ENCODE measurements at regions not wholly inside any gene's neighbourhood (a gene's known extent, or its start where the extent isn't known, plus 50 kb on each side); places are given as distances from the start of the nearest gene placed in this dataset.

GRCh38 chr21:41091616-41092015, 76.3 kb upstream of the BACE2 start:
- no peaks in the 10 kb centered on the region for H3K27me3 ChIP-seq (ENCODE audit: control insufficient read depth, insufficient read depth, low read length)
- no peak overlapping the region for H3K4me3 ChIP-seq (ENCODE audit: low read depth, low read length)
- no peaks in the 10 kb centered on the region for H3K4me1 ChIP-seq (ENCODE audit: control insufficient read depth, insufficient read depth, low read length)
- no peak overlapping the region for H3K9ac ChIP-seq (ENCODE audit: low read depth, low read length)
- no peaks in the 10 kb centered on the region for H3K36me3 ChIP-seq (ENCODE audit: control insufficient read depth, insufficient read depth, low read length)
- H3K9me3 ChIP-seq (ENCODE audit: control insufficient read depth, insufficient read depth, low read length): no peaks in the 10 kb centered on the region

- H3K9ac ChIP-seq (ENCODE audit: low read depth, low read length): no peak overlapping the region
- no peak overlapping the region for H3K4me3 ChIP-seq (ENCODE audit: low read depth, low read length)
- H3K4me1 ChIP-seq (ENCODE audit: control insufficient read depth, insufficient read depth, low read length): no peaks in the 10 kb centered on the region
- H3K27me3 ChIP-seq (ENCODE audit: control insufficient read depth, insufficient read depth, low read length): no peaks in the 10 kb centered on the region
- no peaks in the 10 kb centered on the region for H3K36me3 ChIP-seq (ENCODE audit: control insufficient read depth, insufficient read depth, low read length)
- no peaks in the 10 kb centered on the region for H3K9me3 ChIP-seq (ENCODE audit: control insufficient read depth, insufficient read depth, low read length)
These were observed 75.6 kb upstream of the BACE2 start for GRCh38 chr21:41092312-41092711.

- no peaks in the 10 kb centered on the region for H3K4me1 ChIP-seq (ENCODE audit: control insufficient read depth, insufficient read depth, low read length)
- H3K36me3 ChIP-seq (ENCODE audit: control insufficient read depth, insufficient read depth, low read length): no peaks in the 10 kb centered on the region
- no peaks in the 10 kb centered on the region for H3K27me3 ChIP-seq (ENCODE audit: control insufficient read depth, insufficient read depth, low read length)
- H3K9ac ChIP-seq (ENCODE audit: low read depth, low read length): no peak overlapping the region
- no peak overlapping the region for H3K4me3 ChIP-seq (ENCODE audit: low read depth, low read length)
- no peaks in the 10 kb centered on the region for H3K9me3 ChIP-seq (ENCODE audit: control insufficient read depth, insufficient read depth, low read length)
These were observed 72.0 kb upstream of the BACE2 start for GRCh38 chr21:41095983-41096382.

- Histone ChIP-seq H3K4me1 (ENCODE audit: control insufficient read depth, insufficient read depth, low read length) (no peaks in the 10 kb centered on the region), H3K27me3 (ENCODE audit: control insufficient read depth, insufficient read depth, low read length) (no peaks in the 10 kb centered on the region), H3K4me3 (ENCODE audit: low read depth, low read length) (no peak overlapping the region), H3K9me3 (ENCODE audit: control insufficient read depth, insufficient read depth, low read length) (no peaks in the 10 kb centered on the region), H3K9ac (ENCODE audit: low read depth, low read length) (no peak overlapping the region), H3K36me3 (ENCODE audit: control insufficient read depth, insufficient read depth, low read length) (no peaks in the 10 kb centered on the region)
These were observed 69.9 kb upstream of the BACE2 start for GRCh38 chr21:41098076-41098475.

- H3K4me3 ChIP-seq (ENCODE audit: low read depth, low read length): no peak overlapping the region
- no peaks in the 10 kb centered on the region for H3K27me3 ChIP-seq (ENCODE audit: control insufficient read depth, insufficient read depth, low read length)
- no peaks in the 10 kb centered on the region for H3K4me1 ChIP-seq (ENCODE audit: control insufficient read depth, insufficient read depth, low read length)
These were observed 69.4 kb upstream of the BACE2 start for GRCh38 chr21:41098481-41099042.

GRCh38 chr21:41100826-41101550, 67.0 kb upstream of the BACE2 start:
- Histone ChIP-seq H3K4me1 (ENCODE audit: control insufficient read depth, insufficient read depth, low read length) (no peaks in the 10 kb centered on the region), H3K9ac (ENCODE audit: low read depth, low read length) (no peak overlapping the region), H3K27me3 (ENCODE audit: control insufficient read depth, insufficient read depth, low read length) (no peaks in the 10 kb centered on the region), H3K4me3 (ENCODE audit: low read depth, low read length) (no peak overlapping the region), H3K36me3 (ENCODE audit: control insufficient read depth, insufficient read depth, low read length) (no peaks in the 10 kb centered on the region), H3K9me3 (ENCODE audit: control insufficient read depth, insufficient read depth, low read length) (no peaks in the 10 kb centered on the region)

More at GRCh38 chr21:41098481-41099042, 69.4 kb upstream of the BACE2 start:
- H3K36me3 ChIP-seq (ENCODE audit: control insufficient read depth, insufficient read depth, low read length): no peaks in the 10 kb centered on the region
- no peak overlapping the region for H3K9ac ChIP-seq (ENCODE audit: low read depth, low read length)
- no peaks in the 10 kb centered on the region for H3K9me3 ChIP-seq (ENCODE audit: control insufficient read depth, insufficient read depth, low read length)

GRCh38 chr21:41102281-41102680, 65.7 kb upstream of the BACE2 start:
- Histone ChIP-seq H3K27me3 (ENCODE audit: control insufficient read depth, insufficient read depth, low read length) (no peaks in the 10 kb centered on the region), H3K36me3 (ENCODE audit: control insufficient read depth, insufficient read depth, low read length) (no peaks in the 10 kb centered on the region), H3K4me3 (ENCODE audit: low read depth, low read length) (no peak overlapping the region), H3K4me1 (ENCODE audit: control insufficient read depth, insufficient read depth, low read length) (no peaks in the 10 kb centered on the region), H3K9me3 (ENCODE audit: control insufficient read depth, insufficient read depth, low read length) (no peaks in the 10 kb centered on the region), H3K9ac (ENCODE audit: low read depth, low read length) (no peak overlapping the region)

- no peaks in the 10 kb centered on the region for H3K9me3 ChIP-seq (ENCODE audit: control insufficient read depth, insufficient read depth, low read length)
- H3K27me3 ChIP-seq (ENCODE audit: control insufficient read depth, insufficient read depth, low read length): no peaks in the 10 kb centered on the region
- no peaks in the 10 kb centered on the region for H3K4me1 ChIP-seq (ENCODE audit: control insufficient read depth, insufficient read depth, low read length)
- H3K36me3 ChIP-seq (ENCODE audit: control insufficient read depth, insufficient read depth, low read length): no peaks in the 10 kb centered on the region
- H3K9ac ChIP-seq (ENCODE audit: low read depth, low read length): no peak overlapping the region
- no peak overlapping the region for H3K4me3 ChIP-seq (ENCODE audit: low read depth, low read length)
These were observed 60.4 kb upstream of the BACE2 start for GRCh38 chr21:41107602-41108001.

GRCh38 chr21:41108668-41109585, 59.0 kb upstream of the BACE2 start:
- Histone ChIP-seq H3K4me3 (ENCODE audit: low read depth, low read length) (no peak overlapping the region), H3K9ac (ENCODE audit: low read depth, low read length) (no peak overlapping the region), H3K4me1 (ENCODE audit: control insufficient read depth, insufficient read depth, low read length) (no peaks in the 10 kb centered on the region), H3K27me3 (ENCODE audit: control insufficient read depth, insufficient read depth, low read length) (no peaks in the 10 kb centered on the region), H3K36me3 (ENCODE audit: control insufficient read depth, insufficient read depth, low read length) (no peaks in the 10 kb centered on the region), H3K9me3 (ENCODE audit: control insufficient read depth, insufficient read depth, low read length) (no peaks in the 10 kb centered on the region)

GRCh38 chr21:41110161-41110560, 57.8 kb upstream of the BACE2 start:
- Histone ChIP-seq H3K27me3 (ENCODE audit: control insufficient read depth, insufficient read depth, low read length) (no peaks in the 10 kb centered on the region), H3K9ac (ENCODE audit: low read depth, low read length) (no peak overlapping the region), H3K36me3 (ENCODE audit: control insufficient read depth, insufficient read depth, low read length) (no peaks in the 10 kb centered on the region), H3K4me1 (ENCODE audit: control insufficient read depth, insufficient read depth, low read length) (no peaks in the 10 kb centered on the region), H3K4me3 (ENCODE audit: low read depth, low read length) (no peak overlapping the region), H3K9me3 (ENCODE audit: control insufficient read depth, insufficient read depth, low read length) (no peaks in the 10 kb centered on the region)

GRCh38 chr21:41110664-41111063, 57.3 kb upstream of the BACE2 start:
- no peaks in the 10 kb centered on the region for H3K27me3 ChIP-seq (ENCODE audit: control insufficient read depth, insufficient read depth, low read length)
- no peak overlapping the region for H3K9ac ChIP-seq (ENCODE audit: low read depth, low read length)
- H3K36me3 ChIP-seq (ENCODE audit: control insufficient read depth, insufficient read depth, low read length): no peaks in the 10 kb centered on the region

More at GRCh38 chr21:41110664-41111063, 57.3 kb upstream of the BACE2 start:
- no peaks in the 10 kb centered on the region for H3K4me1 ChIP-seq (ENCODE audit: control insufficient read depth, insufficient read depth, low read length)
- no peak overlapping the region for H3K4me3 ChIP-seq (ENCODE audit: low read depth, low read length)
- H3K9me3 ChIP-seq (ENCODE audit: control insufficient read depth, insufficient read depth, low read length): no peaks in the 10 kb centered on the region
